ENCODE measurements at regions not wholly inside any gene's neighbourhood (a gene's known extent, or its start where the extent isn't known, plus 50 kb on each side); places are given as distances from the start of the nearest gene placed in this dataset.

GRCh38 chr7:94300176-94300835, 94.4 kb upstream of the COL1A2 start (continued):
- no peak for TF ChIP-seq CTBP2 (IDR thresholded peaks at IDR 0.05; ENCODE audit: borderline replicate concordance, insufficient read depth, insufficient read length, low read length)
- TF ChIP-seq RAD21 (IDR thresholded peaks at IDR 0.05 in 1 of 2, conservative IDR thresholded peaks at IDR 0.05 in 1 of 2; ENCODE audit: low read depth in 2 of 2, low read length in 2 of 2) = no peak
- no peak for TF ChIP-seq GTF2F1 (IDR thresholded peaks at IDR 0.05; ENCODE audit: borderline replicate concordance, low read depth, low read length)
- no peak for TF ChIP-seq GABPA (IDR thresholded peaks at IDR 0.05; ENCODE audit: borderline replicate concordance, insufficient read depth, low read length)
- TF ChIP-seq SP4 (IDR thresholded peaks at IDR 0.05; ENCODE audit: low read length) = no peak

Data from H1 (cell line).